ENCODE measurements at regions not wholly inside any gene's neighbourhood (a gene's known extent, or its start where the extent isn't known, plus 50 kb on each side); places are given as distances from the start of the nearest gene placed in this dataset.

DNA sequence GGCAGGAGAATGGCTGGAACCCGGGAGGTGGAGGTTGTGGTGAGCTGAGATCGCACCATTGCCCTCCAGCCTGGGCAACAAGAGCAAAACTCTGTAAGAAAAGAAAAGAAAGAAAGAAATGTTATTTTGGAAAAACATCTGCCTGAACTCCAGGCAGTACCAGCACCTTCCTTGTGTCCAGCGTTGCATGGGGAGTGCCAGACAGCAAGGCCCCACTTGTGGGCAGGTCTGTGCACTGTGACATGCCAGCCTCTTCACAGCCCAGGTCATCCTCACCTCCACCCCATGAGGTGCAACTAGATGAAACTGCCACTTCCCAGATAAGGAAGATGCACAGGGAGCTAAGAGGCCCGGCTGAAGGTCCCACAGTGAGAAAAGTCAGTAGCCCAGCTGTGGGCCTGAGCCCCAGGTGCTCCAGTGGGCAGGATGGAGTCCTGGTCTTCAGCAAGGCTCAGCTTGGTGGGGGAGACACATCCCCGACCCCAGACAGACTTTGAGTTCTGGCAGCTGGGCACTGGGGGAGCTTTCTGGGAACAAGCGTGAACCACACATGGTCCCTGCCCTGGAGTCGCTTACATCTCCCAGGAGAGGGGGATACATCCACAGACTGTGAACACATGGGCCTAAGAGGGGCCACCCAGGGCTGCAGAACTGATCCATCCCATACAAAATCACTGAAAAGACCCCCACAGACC lies 146.9 kb upstream of the IER5L start:
- TF ChIP-seq CTCF (conservative IDR thresholded peaks at IDR 0.05; ENCODE audit: low read depth, low read length) (no peak), EZH2 (IDR thresholded peaks at IDR 0.05; ENCODE audit: low read length, unreplicated experiment) (no peak)

Measured in PC-3 (cell line).